ENCODE measurements at regions not wholly inside any gene's neighbourhood (a gene's known extent, or its start where the extent isn't known, plus 50 kb on each side); places are given as distances from the start of the nearest gene placed in this dataset.

GRCh38 chr15:70531576-70531975, 231.8 kb downstream of the UACA start:
- no peak for DNase-seq (ENCODE audit: low read depth)
- no peak for TF ChIP-seq CTCF (conservative IDR thresholded peaks at IDR 0.05; ENCODE audit: low read depth, low read length)
- no peak overlapping the region for H3K4me3 ChIP-seq (ENCODE audit: low read depth, low read length)

- H3K4me3 ChIP-seq (ENCODE audit: low read depth, low read length) = no peak overlapping the region
- no peak for TF ChIP-seq CTCF (conservative IDR thresholded peaks at IDR 0.05; ENCODE audit: low read depth, low read length)
- no peak for DNase-seq (ENCODE audit: low read depth)
These were observed 232.5 kb downstream of the UACA start for GRCh38 chr15:70530906-70531305.

- no peak overlapping the region for H3K4me3 ChIP-seq (ENCODE audit: low read depth, low read length)
- no peak for DNase-seq (ENCODE audit: low read depth)
- TF ChIP-seq CTCF (conservative IDR thresholded peaks at IDR 0.05; ENCODE audit: low read depth, low read length) = no peak
These were observed 232.9 kb downstream of the UACA start for GRCh38 chr15:70530503-70530902.

- no peak for TF ChIP-seq CTCF (conservative IDR thresholded peaks at IDR 0.05; ENCODE audit: low read depth, low read length)
These were observed 233.3 kb downstream of the UACA start for GRCh38 chr15:70530017-70530499.

GRCh38 chr15:70528816-70529215, 234.5 kb downstream of the UACA start:
- DNase-seq (ENCODE audit: low read depth) = no peak
- no peak overlapping the region for H3K4me3 ChIP-seq (ENCODE audit: low read depth, low read length)
- TF ChIP-seq CTCF (conservative IDR thresholded peaks at IDR 0.05; ENCODE audit: low read depth, low read length) = no peak

More at GRCh38 chr15:70530017-70530499, 233.3 kb downstream of the UACA start:
- H3K4me3 ChIP-seq (ENCODE audit: low read depth, low read length) = no peak overlapping the region
- no peak for DNase-seq (ENCODE audit: low read depth)

GRCh38 chr15:70528270-70528706, 235.1 kb downstream of the UACA start:
- H3K4me3 ChIP-seq (ENCODE audit: low read depth, low read length) = no peak overlapping the region
- no peak for TF ChIP-seq CTCF (conservative IDR thresholded peaks at IDR 0.05; ENCODE audit: low read depth, low read length)
- no peak for DNase-seq (ENCODE audit: low read depth)

GRCh38 chr15:70526974-70527325, 236.4 kb downstream of the UACA start:
- DNase-seq (ENCODE audit: low read depth) = no peak
- no peak overlapping the region for H3K4me3 ChIP-seq (ENCODE audit: low read depth, low read length)
- TF ChIP-seq CTCF (conservative IDR thresholded peaks at IDR 0.05; ENCODE audit: low read depth, low read length) = no peak
